ENCODE measurements at regions not wholly inside any gene's neighbourhood (a gene's known extent, or its start where the extent isn't known, plus 50 kb on each side); places are given as distances from the start of the nearest gene placed in this dataset.
"Not testable (repeated sequence)": the region's sequence is repeated elsewhere in the genome, so short reads cannot be mapped to it uniquely, and the experiment has no call there.

GRCh38 chr2:175823002-175823706, 178.9 kb downstream of the LNPK start:
- H3K4me1 Mint-ChIP-seq (ENCODE audit: low read depth in 2 of 2) = no peaks in the 10 kb centered on the region
- DNase-seq (no peak), ATAC-seq (replicated peaks) (no peak)
- H3K27me3 Mint-ChIP-seq = peaks cover 28 to 38% of the 10 kb centered on the region in 2 donors
- H3K4me3 Mint-ChIP-seq = no peak overlapping the region
- no peaks in the 10 kb centered on the region for H3K9me3 Mint-ChIP-seq
- no peak overlapping the region for H3K27ac Mint-ChIP-seq
- H3K36me3 Mint-ChIP-seq (ENCODE audit: insufficient read depth) = no peaks in the 10 kb centered on the region

- no peak overlapping the region for H3K4me3 Mint-ChIP-seq
- H3K9me3 Mint-ChIP-seq = peaks cover 0 to 2% of the 10 kb centered on the region in 2 donors
- DNase-seq (no peak), ATAC-seq (replicated peaks) (no peak)
- H3K27me3 Mint-ChIP-seq = peaks cover 15 to 24% of the 10 kb centered on the region in 2 donors
- no peaks in the 10 kb centered on the region for H3K4me1 Mint-ChIP-seq (ENCODE audit: low read depth in 2 of 2)
- H3K36me3 Mint-ChIP-seq (ENCODE audit: insufficient read depth) = no peaks in the 10 kb centered on the region
- H3K27ac Mint-ChIP-seq = no peak overlapping the region
Observed at GRCh38 chr2:175817221-175817620, 184.8 kb downstream of the LNPK start.

- Mint-ChIP-seq H3K9me3 (peaks cover 0 to 2% of the 10 kb centered on the region in 2 donors), H3K4me1 (ENCODE audit: low read depth in 2 of 2) (no peaks in the 10 kb centered on the region), H3K36me3 (ENCODE audit: insufficient read depth) (no peaks in the 10 kb centered on the region), H3K4me3 (no peak overlapping the region), H3K27me3 (peaks cover 10 to 15% of the 10 kb centered on the region in 2 donors), H3K27ac (no peak overlapping the region)
- DNase-seq = no peak
- no peak for ATAC-seq (replicated peaks)
Observed at GRCh38 chr2:175815537-175815936, 186.5 kb downstream of the LNPK start.

- H3K4me3 Mint-ChIP-seq = no peak overlapping the region
- peaks cover 0 to 2% of the 10 kb centered on the region in 2 donors for H3K9me3 Mint-ChIP-seq
- ATAC-seq (replicated peaks) = no peak
- peaks cover 22 to 29% of the 10 kb centered on the region in 2 donors for H3K27me3 Mint-ChIP-seq
- no peak overlapping the region for H3K27ac Mint-ChIP-seq
- no peaks in the 10 kb centered on the region for H3K4me1 Mint-ChIP-seq (ENCODE audit: low read depth in 2 of 2)
- H3K36me3 Mint-ChIP-seq (ENCODE audit: insufficient read depth) = no peaks in the 10 kb centered on the region
- no peak for DNase-seq
Observed at GRCh38 chr2:175811971-175812370, 190.1 kb downstream of the LNPK start.

- Mint-ChIP-seq H3K27me3 (peaks cover 20 to 51% of the 10 kb centered on the region in 2 donors), H3K9me3 (no peaks in the 10 kb centered on the region), H3K27ac (no peak overlapping the region), H3K4me3 (no peak overlapping the region), H3K36me3 (ENCODE audit: insufficient read depth) (no peaks in the 10 kb centered on the region), H3K4me1 (ENCODE audit: low read depth in 2 of 2) (no peaks in the 10 kb centered on the region)
- no peak for DNase-seq
- ATAC-seq (replicated peaks) = no peak
Observed at GRCh38 chr2:175808858-175809257, 193.2 kb downstream of the LNPK start.

- ATAC-seq (replicated peaks) (no peak), DNase-seq (no peak)
- H3K36me3 Mint-ChIP-seq (ENCODE audit: insufficient read depth) = no peaks in the 10 kb centered on the region
- H3K27me3 Mint-ChIP-seq = peaks cover 20 to 52% of the 10 kb centered on the region in 2 donors
- no peak overlapping the region for H3K4me3 Mint-ChIP-seq
- no peak overlapping the region for H3K27ac Mint-ChIP-seq
- H3K9me3 Mint-ChIP-seq = no peaks in the 10 kb centered on the region
- no peaks in the 10 kb centered on the region for H3K4me1 Mint-ChIP-seq (ENCODE audit: low read depth in 2 of 2)
Observed at GRCh38 chr2:175808078-175808477, 194.0 kb downstream of the LNPK start.

GRCh38 chr2:175807031-175807873, 194.8 kb downstream of the LNPK start:
- no peak overlapping the region for H3K27ac Mint-ChIP-seq
- no peaks in the 10 kb centered on the region for H3K36me3 Mint-ChIP-seq (ENCODE audit: insufficient read depth)
- H3K9me3 Mint-ChIP-seq = no peaks in the 10 kb centered on the region
- no peak for DNase-seq
- no peak for ATAC-seq (replicated peaks)
- no peaks in the 10 kb centered on the region for H3K4me1 Mint-ChIP-seq (ENCODE audit: low read depth in 2 of 2)
- H3K27me3 Mint-ChIP-seq = peaks cover 22 to 60% of the 10 kb centered on the region in 2 donors
- no peak overlapping the region for H3K4me3 Mint-ChIP-seq

- Mint-ChIP-seq H3K4me1 (ENCODE audit: low read depth in 2 of 2) (no peaks in the 10 kb centered on the region), H3K4me3 (no peak overlapping the region), H3K36me3 (ENCODE audit: insufficient read depth) (no peaks in the 10 kb centered on the region), H3K9me3 (no peaks in the 10 kb centered on the region), H3K27ac (no peak overlapping the region), H3K27me3 (peaks cover 28 to 64% of the 10 kb centered on the region in 2 donors)
- no peak for DNase-seq
- ATAC-seq (replicated peaks) = no peak
Observed at GRCh38 chr2:175806570-175806969, 195.5 kb downstream of the LNPK start.

- Mint-ChIP-seq H3K4me3 (no peak overlapping the region), H3K27me3 (peaks cover 28 to 59% of the 10 kb centered on the region in 2 donors), H3K27ac (no peak overlapping the region), H3K4me1 (ENCODE audit: low read depth in 2 of 2) (no peaks in the 10 kb centered on the region), H3K36me3 (ENCODE audit: insufficient read depth) (no peaks in the 10 kb centered on the region), H3K9me3 (no peaks in the 10 kb centered on the region)
- no peak for DNase-seq
- no peak for ATAC-seq (replicated peaks)
Observed at GRCh38 chr2:175806125-175806490, 196.0 kb downstream of the LNPK start.

GRCh38 chr2:175805442-175806124, 196.5 kb downstream of the LNPK start:
- no peak for ATAC-seq (replicated peaks)
- Mint-ChIP-seq H3K4me3 (no peak overlapping the region), H3K27me3 (peaks cover 27 to 54% of the 10 kb centered on the region in 2 donors), H3K27ac (no peak overlapping the region), H3K9me3 (no peaks in the 10 kb centered on the region), H3K4me1 (ENCODE audit: low read depth in 2 of 2) (no peaks in the 10 kb centered on the region), H3K36me3 (ENCODE audit: insufficient read depth) (no peaks in the 10 kb centered on the region)
- DNase-seq = no peak

GRCh38 chr2:175804122-175804521, 197.9 kb downstream of the LNPK start:
- H3K27me3 Mint-ChIP-seq = peaks cover 25 to 46% of the 10 kb centered on the region in 2 donors
- no peak for ATAC-seq (replicated peaks)

GRCh38 chr2:175796422-175796821, 205.6 kb downstream of the LNPK start:
- DNase-seq; ATAC-seq (replicated peaks); H3K36me3 Mint-ChIP-seq (ENCODE audit: insufficient read depth); H3K4me1 Mint-ChIP-seq (ENCODE audit: low read depth in 2 of 2); H3K27ac Mint-ChIP-seq; H3K4me3 Mint-ChIP-seq; H3K9me3 Mint-ChIP-seq; H3K27me3 Mint-ChIP-seq: not testable (repeated sequence)

More at GRCh38 chr2:175804122-175804521, 197.9 kb downstream of the LNPK start:
- DNase-seq = no peak
- Mint-ChIP-seq H3K9me3 (no peaks in the 10 kb centered on the region), H3K27ac (no peak overlapping the region), H3K36me3 (ENCODE audit: insufficient read depth) (no peaks in the 10 kb centered on the region), H3K4me3 (no peak overlapping the region), H3K4me1 (ENCODE audit: low read depth in 2 of 2) (no peaks in the 10 kb centered on the region)

- DNase-seq (no peak), ATAC-seq (replicated peaks) (no peak)
- H3K27ac Mint-ChIP-seq = no peak overlapping the region
- H3K4me1 Mint-ChIP-seq (ENCODE audit: low read depth in 2 of 2) = no peaks in the 10 kb centered on the region
- H3K9me3 Mint-ChIP-seq = peaks cover 3 to 9% of the 10 kb centered on the region in 2 donors
- no peak overlapping the region for H3K4me3 Mint-ChIP-seq
- no peaks in the 10 kb centered on the region for H3K36me3 Mint-ChIP-seq (ENCODE audit: insufficient read depth)
- H3K27me3 Mint-ChIP-seq = peaks cover 0 to 6% of the 10 kb centered on the region in 2 donors
Observed at GRCh38 chr2:175793648-175794047, 208.4 kb downstream of the LNPK start.

Measured in effector memory CD8-positive, alpha-beta T cell (primary cell).